HL-60 (cell line): ENCODE measurements at regions not wholly inside any gene's neighbourhood (a gene's known extent, or its start where the extent isn't known, plus 50 kb on each side); places are given as distances from the start of the nearest gene placed in this dataset.

ENCODE experiments used
- CTCF ChIP-seq: IDR thresholded peaks from one replicate; pipeline ENCODE4 v1.5.1; 2011; ENCODE audit warnings: low read length, control low read depth, inconsistent platforms; ENCODE audit not compliant: insufficient read depth
- REST ChIP-seq: IDR thresholded peaks from 2 replicates; pipeline ENCODE4 v1.6.1; 2012; ENCODE audit warnings: low read depth; ENCODE audit not compliant: insufficient replicate concordance

GRCh38 chr18:67778016-67778415 lies 261.5 kb upstream of the DSEL start:
- TF ChIP-seq CTCF = no peak
- TF ChIP-seq REST = no peak
